Progenitor cell of endocrine pancreas (in vitro differentiated cells): ENCODE measurements at regions not wholly inside any gene's neighbourhood (a gene's known extent, or its start where the extent isn't known, plus 50 kb on each side); places are given as distances from the start of the nearest gene placed in this dataset.

Source experiments
- DNase-seq: peaks from one replicate; pipeline ENCODE4 v3.0.0; 2021; ENCODE audit warnings: low spot score; ENCODE audit not compliant: unreplicated experiment
- H3K27ac Mint-ChIP-seq: 2 replicates; pipeline ENCODE4 v1.8.0; 2021; ENCODE audit warnings: mild to moderate bottlenecking, moderate library complexity, mixed read lengths
- H3K27me3 Mint-ChIP-seq: 2 replicates; pipeline ENCODE4 v1.8.0; 2021; ENCODE audit warnings: mixed read lengths
- H3K36me3 Mint-ChIP-seq: 2 replicates; pipeline ENCODE4 v1.8.0; 2022; ENCODE audit warnings: mixed read lengths; ENCODE audit not compliant: insufficient read depth
- H3K4me1 Mint-ChIP-seq: 2 replicates; pipeline ENCODE4 v1.8.0; 2021; ENCODE audit warnings: low read depth, mixed read lengths
- H3K4me3 Mint-ChIP-seq: 2 replicates; pipeline ENCODE4 v1.8.0; 2021; ENCODE audit warnings: low read depth, mild to moderate bottlenecking, moderate library complexity, mixed read lengths
- H3K9me3 Mint-ChIP-seq: 2 replicates; pipeline ENCODE4 v1.8.0; 2021; ENCODE audit warnings: low read depth, mixed read lengths
- TF ChIP-seq, protein P1 (sequence below): fragments of 200-600 bp; sonication (generic); IDR thresholded peaks from one replicate; pipeline ENCODE4 v1.5.0; 2021; ENCODE audit warnings: antibody characterized with exemption, mild to moderate bottlenecking; ENCODE audit not compliant: unreplicated experiment

DNA sequence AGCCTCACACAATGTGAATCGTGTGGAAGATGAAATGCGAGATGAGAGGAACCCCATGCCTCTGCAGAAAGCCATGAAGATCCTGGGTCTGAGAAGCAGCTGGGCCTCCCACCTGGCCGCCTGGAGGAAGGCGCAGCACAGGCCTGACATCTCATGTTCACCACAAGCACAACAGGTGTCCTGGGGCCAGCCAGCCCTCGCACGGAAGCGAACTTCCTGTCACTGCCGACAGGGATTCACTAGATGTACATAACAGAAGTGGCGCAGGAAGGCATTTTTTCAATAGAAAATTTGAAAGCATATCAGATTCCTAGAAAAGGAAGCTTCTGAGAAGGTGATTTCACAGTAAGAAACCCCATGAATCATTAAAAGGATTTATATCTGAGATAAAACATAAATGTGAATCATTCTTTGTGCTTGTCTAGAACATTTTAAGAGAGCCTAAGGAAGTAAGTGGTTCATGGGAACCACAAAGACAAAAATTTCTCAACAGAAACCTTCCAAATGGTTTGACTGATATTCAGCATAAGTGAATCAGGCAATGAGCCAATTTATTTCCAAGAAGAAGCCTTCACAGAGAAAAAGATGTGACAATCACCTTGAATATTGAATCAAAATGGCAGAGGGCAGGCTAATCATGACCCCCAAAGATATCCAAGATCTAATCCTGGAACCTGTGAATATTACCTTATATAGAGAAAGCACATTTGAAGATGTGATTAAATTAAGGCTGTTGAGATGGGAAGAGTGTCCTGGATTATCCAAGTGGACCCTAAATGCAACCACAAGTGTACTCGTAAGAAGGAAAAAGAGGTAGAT, 311.9 kb downstream of the DUSP6 start:
- Mint-ChIP-seq H3K4me3 (no peak overlapping the region), H3K36me3 (no peaks in the 10 kb centered on the region), H3K4me1 (peaks cover 23% of the 10 kb centered on the region), H3K27me3 (peaks cover 23% of the 10 kb centered on the region), H3K9me3 (no peaks in the 10 kb centered on the region), H3K27ac (no peak overlapping the region)
- no peak for DNase-seq
- TF ChIP-seq, protein P1, sequence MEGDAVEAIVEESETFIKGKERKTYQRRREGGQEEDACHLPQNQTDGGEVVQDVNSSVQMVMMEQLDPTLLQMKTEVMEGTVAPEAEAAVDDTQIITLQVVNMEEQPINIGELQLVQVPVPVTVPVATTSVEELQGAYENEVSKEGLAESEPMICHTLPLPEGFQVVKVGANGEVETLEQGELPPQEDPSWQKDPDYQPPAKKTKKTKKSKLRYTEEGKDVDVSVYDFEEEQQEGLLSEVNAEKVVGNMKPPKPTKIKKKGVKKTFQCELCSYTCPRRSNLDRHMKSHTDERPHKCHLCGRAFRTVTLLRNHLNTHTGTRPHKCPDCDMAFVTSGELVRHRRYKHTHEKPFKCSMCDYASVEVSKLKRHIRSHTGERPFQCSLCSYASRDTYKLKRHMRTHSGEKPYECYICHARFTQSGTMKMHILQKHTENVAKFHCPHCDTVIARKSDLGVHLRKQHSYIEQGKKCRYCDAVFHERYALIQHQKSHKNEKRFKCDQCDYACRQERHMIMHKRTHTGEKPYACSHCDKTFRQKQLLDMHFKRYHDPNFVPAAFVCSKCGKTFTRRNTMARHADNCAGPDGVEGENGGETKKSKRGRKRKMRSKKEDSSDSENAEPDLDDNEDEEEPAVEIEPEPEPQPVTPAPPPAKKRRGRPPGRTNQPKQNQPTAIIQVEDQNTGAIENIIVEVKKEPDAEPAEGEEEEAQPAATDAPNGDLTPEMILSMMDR, result no peak

DNA sequence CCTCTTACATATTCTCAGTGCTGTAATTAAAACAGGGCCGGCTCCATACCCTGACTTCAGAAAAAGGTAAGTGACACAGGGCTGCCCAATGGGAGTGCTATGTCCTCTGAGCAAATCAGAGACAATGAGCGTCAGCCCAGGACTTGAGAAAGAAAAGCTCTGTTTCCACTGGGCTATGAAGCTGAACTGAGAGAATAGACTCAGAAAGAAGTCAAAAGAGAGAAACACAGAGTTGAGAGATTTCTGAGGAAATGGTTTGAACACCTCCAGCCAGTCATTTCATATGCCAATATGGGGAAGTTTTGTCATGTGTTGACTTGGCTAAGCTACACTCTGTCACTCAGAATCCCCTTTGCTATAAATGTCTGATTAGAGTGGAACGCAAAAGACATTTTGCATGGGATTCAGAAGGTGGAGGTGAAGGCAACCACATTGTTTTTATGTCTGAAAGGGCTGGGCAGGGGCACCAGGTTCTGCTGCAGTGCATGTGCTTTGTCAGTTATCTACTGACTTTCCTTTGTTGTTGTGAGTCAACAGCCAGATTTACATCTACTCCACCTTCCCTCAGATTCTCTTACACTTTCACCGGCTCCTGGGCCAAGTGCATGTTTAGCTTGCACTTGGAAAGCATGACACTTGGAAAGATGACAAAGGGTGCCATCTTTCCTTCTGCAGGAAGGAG, 313.3 kb downstream of the DUSP6 start:
- Mint-ChIP-seq H3K36me3 (no peaks in the 10 kb centered on the region), H3K4me1 (peaks cover 20% of the 10 kb centered on the region), H3K9me3 (no peaks in the 10 kb centered on the region), H3K27me3 (peaks cover 23% of the 10 kb centered on the region), H3K27ac (no peak overlapping the region), H3K4me3 (no peak overlapping the region)
- TF ChIP-seq, protein P1, result no peak
- DNase-seq, result no peak

DNA sequence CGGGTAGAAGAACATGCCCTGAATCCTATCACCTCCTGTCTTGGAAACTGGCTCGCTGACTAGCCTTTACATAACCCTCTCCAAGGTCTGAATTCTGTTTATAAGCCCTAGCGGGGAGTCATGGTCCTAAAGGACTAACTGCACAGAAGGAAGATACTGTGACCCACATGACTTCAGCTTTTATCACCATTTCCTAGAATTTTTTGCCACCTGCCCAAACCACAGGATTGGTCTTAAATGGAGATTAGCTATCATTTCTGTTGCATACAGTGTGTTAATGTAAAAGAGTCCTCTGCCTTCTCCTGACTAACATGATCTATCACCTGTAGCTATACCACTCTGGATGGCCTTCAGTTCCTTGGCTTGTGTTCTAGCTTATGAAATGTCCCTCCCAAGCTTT, 319.2 kb downstream of the DUSP6 start:
- H3K36me3 Mint-ChIP-seq, result no peaks in the 10 kb centered on the region
- H3K27ac Mint-ChIP-seq, result no peak overlapping the region
- peaks cover 18% of the 10 kb centered on the region for H3K27me3 Mint-ChIP-seq
- no peak for DNase-seq
- H3K9me3 Mint-ChIP-seq, result no peaks in the 10 kb centered on the region
- H3K4me1 Mint-ChIP-seq, result peaks cover 7% of the 10 kb centered on the region
- TF ChIP-seq, protein P1, result no peak
- H3K4me3 Mint-ChIP-seq, result no peak overlapping the region

DNA sequence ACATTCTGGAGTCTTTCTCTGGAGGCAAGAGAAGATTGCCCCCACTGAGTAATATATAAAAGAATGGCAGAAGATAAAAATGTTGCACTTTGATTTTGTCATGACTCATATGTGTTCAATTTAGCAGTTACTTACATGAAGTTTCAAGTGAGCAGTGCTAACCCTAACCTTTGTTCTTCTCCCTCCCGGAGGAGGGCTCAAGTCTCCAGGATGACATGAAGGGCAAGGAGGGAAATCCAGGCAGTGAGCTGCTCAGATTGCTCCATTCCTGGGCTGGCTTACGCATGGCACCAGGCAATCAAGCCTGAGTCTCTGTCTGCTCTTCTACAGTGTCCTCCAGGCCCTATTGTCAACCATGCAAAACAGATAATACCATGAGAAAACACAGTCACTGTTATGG, 322.3 kb downstream of the DUSP6 start:
- no peaks in the 10 kb centered on the region for H3K9me3 Mint-ChIP-seq
- TF ChIP-seq, protein P1, result no peak
- H3K4me3 Mint-ChIP-seq, result no peak overlapping the region
- peaks cover 2% of the 10 kb centered on the region for H3K4me1 Mint-ChIP-seq
- no peak overlapping the region for H3K27ac Mint-ChIP-seq
- no peaks in the 10 kb centered on the region for H3K36me3 Mint-ChIP-seq
- DNase-seq, result no peak
- peaks cover 10% of the 10 kb centered on the region for H3K27me3 Mint-ChIP-seq

DNA sequence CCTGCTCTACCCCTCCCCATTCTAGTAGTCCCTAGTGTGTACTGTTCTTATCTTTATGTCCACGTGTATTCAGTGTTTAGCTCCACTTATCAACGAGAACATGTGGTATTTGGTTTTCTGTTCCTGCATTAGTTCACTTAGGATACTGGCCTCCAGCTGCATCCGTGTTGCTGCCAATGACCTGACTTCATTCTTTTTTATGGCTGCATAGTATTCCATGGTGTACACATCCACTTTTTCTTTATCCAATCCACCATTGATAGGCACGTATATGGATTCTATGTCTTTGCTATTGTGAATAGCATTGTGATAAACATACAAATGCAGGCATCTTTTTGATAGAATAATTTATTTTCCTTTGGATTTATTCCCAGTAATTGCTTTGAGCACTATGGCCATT, 327.7 kb downstream of the DUSP6 start:
- Mint-ChIP-seq H3K27me3 (no peaks in the 10 kb centered on the region), H3K36me3 (no peaks in the 10 kb centered on the region), H3K27ac (no peak overlapping the region), H3K4me3 (no peak overlapping the region), H3K9me3 (no peaks in the 10 kb centered on the region), H3K4me1 (peaks cover 2% of the 10 kb centered on the region)
- DNase-seq, result no peak
- TF ChIP-seq, protein P1, result no peak
